Smooth muscle cell (in vitro differentiated cells): ENCODE measurements at regions not wholly inside any gene's neighbourhood (a gene's known extent, or its start where the extent isn't known, plus 50 kb on each side); places are given as distances from the start of the nearest gene placed in this dataset.

ENCODE experiments used
- DNase-seq: peaks from one replicate; lab custom pipeline; 2025; ENCODE audit not compliant: unreplicated experiment; lab: John Stamatoyannopoulos, UW
- H2AFZ ChIP-seq: fragments of 200-600 bp; sonication (generic); 2 replicates; pipeline ENCODE4 v1.6.0; 2016; ENCODE audit warnings: antibody characterized with exemption, low read depth, mild to moderate bottlenecking
- H3F3A ChIP-seq: fragments of 200-600 bp; sonication (generic); 2 replicates; pipeline ENCODE4 v1.6.0; 2017; ENCODE audit warnings: antibody characterized with exemption, low read depth
- H3K27ac ChIP-seq: fragments of 200-600 bp; sonication (generic); 2 replicates; pipeline ENCODE4 v1.5.1; 2016; ENCODE audit warnings: low read depth, mild to moderate bottlenecking
- H3K27me3 ChIP-seq: fragments of 200-600 bp; sonication (generic); 2 replicates; pipeline ENCODE4 v1.6.1; 2016; ENCODE audit warnings: low read depth, mild to moderate bottlenecking
- H3K36me3 ChIP-seq: fragments of 200-600 bp; sonication (generic); 2 replicates; pipeline ENCODE4 v1.5.1; 2016; ENCODE audit warnings: low read depth
- H3K4me1 ChIP-seq: fragments of 200-600 bp; sonication (generic); 2 replicates; pipeline ENCODE4 v1.5.1; 2016; ENCODE audit warnings: low read depth
- H3K4me2 ChIP-seq: fragments of 200-600 bp; sonication (generic); 2 replicates; pipeline ENCODE4 v1.6.0; 2016; ENCODE audit warnings: mild to moderate bottlenecking
- H3K4me3 ChIP-seq: fragments of 200-600 bp; sonication (generic); 2 replicates; pipeline ENCODE4 v1.5.1; 2016; ENCODE audit warnings: mild to moderate bottlenecking
- H3K79me2 ChIP-seq: fragments of 200-600 bp; sonication (generic); 2 replicates; pipeline ENCODE4 v1.6.0; 2016; ENCODE audit warnings: low read depth, mild to moderate bottlenecking
- H3K9ac ChIP-seq: fragments of 200-600 bp; sonication (generic); 2 replicates; pipeline ENCODE4 v1.6.0; 2016; ENCODE audit warnings: low read depth
- H3K9me3 ChIP-seq: fragments of 200-600 bp; sonication (generic); replicated peaks from 2 replicates; pipeline ENCODE4 v1.5.1; 2016; ENCODE audit warnings: low read depth
- H4K20me1 ChIP-seq: fragments of 200-600 bp; sonication (generic); 2 replicates; pipeline ENCODE4 v1.6.0; 2016; ENCODE audit warnings: low read depth
- WGBS: methylation state at CpG from one replicate; pipeline ENCODE4 v1.1.7; 2016; ENCODE audit warnings: low lambda C conversion rate; 5-methylcytosine and 5-hydroxymethylcytosine counted together
- TF ChIP-seq, protein P1 (sequence below): fragments of 200-600 bp; sonication (generic); IDR thresholded peaks from 2 replicates; pipeline ENCODE4 v1.5.1; 2017; ENCODE audit warnings: borderline replicate concordance, mild to moderate bottlenecking, antibody characterized with exemption; ENCODE audit not compliant: insufficient read depth, poor library complexity, severe bottlenecking

DNA sequence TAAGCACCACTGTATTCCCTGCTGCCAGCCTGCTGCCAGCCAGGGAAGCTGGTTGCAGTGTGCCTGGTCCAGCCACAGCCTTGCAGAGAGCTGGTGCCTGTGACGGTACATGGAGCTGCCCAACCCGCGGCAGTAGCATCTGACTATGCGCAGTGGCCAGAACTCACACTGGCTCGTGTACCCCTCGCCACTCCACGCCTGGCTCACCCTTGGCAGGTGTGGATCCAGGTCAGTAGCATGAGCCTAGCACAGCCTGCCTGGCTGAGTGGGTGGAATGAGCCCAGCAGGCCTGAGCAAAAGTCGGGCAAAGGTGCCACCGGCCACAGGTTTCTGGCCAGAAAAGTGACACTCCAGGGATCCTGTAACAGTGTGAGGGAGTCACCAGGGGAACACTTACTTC lies 361.7 kb upstream of the MAP3K7 start:
- Histone ChIP-seq H3F3A (no peaks in the 10 kb centered on the region), H3K36me3 (no peaks in the 10 kb centered on the region), H3K9me3 (no peaks in the 10 kb centered on the region), H3K4me2 (no peak overlapping the region), H3K4me1 (no peaks in the 10 kb centered on the region), H3K79me2 (no peaks in the 10 kb centered on the region), H3K4me3 (no peak overlapping the region), H3K9ac (no peak overlapping the region), H3K27ac (no peak overlapping the region), H2AFZ (no peak overlapping the region), H3K27me3 (no peaks in the 10 kb centered on the region), H4K20me1 (no peaks in the 10 kb centered on the region)
- no peak for DNase-seq
- TF ChIP-seq, protein P1, sequence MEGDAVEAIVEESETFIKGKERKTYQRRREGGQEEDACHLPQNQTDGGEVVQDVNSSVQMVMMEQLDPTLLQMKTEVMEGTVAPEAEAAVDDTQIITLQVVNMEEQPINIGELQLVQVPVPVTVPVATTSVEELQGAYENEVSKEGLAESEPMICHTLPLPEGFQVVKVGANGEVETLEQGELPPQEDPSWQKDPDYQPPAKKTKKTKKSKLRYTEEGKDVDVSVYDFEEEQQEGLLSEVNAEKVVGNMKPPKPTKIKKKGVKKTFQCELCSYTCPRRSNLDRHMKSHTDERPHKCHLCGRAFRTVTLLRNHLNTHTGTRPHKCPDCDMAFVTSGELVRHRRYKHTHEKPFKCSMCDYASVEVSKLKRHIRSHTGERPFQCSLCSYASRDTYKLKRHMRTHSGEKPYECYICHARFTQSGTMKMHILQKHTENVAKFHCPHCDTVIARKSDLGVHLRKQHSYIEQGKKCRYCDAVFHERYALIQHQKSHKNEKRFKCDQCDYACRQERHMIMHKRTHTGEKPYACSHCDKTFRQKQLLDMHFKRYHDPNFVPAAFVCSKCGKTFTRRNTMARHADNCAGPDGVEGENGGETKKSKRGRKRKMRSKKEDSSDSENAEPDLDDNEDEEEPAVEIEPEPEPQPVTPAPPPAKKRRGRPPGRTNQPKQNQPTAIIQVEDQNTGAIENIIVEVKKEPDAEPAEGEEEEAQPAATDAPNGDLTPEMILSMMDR: no peak
- WGBS: 91% methylated on average over 9 of the region's 9 CpGs

- Histone ChIP-seq H2AFZ (no peak overlapping the region), H4K20me1 (no peaks in the 10 kb centered on the region), H3K4me3 (no peak overlapping the region), H3F3A (no peaks in the 10 kb centered on the region), H3K36me3 (no peaks in the 10 kb centered on the region), H3K4me2 (no peak overlapping the region), H3K27me3 (no peaks in the 10 kb centered on the region), H3K4me1 (no peaks in the 10 kb centered on the region), H3K9me3 (no peaks in the 10 kb centered on the region), H3K9ac (no peak overlapping the region), H3K79me2 (no peaks in the 10 kb centered on the region), H3K27ac (no peak overlapping the region)
- no peak for DNase-seq
- 97% methylated on average over 24 of the region's 29 CpGs for WGBS
- TF ChIP-seq, protein P1: no peak
These were observed 360.6 kb upstream of the MAP3K7 start for GRCh38 chr6:90947184-90948064.

DNA sequence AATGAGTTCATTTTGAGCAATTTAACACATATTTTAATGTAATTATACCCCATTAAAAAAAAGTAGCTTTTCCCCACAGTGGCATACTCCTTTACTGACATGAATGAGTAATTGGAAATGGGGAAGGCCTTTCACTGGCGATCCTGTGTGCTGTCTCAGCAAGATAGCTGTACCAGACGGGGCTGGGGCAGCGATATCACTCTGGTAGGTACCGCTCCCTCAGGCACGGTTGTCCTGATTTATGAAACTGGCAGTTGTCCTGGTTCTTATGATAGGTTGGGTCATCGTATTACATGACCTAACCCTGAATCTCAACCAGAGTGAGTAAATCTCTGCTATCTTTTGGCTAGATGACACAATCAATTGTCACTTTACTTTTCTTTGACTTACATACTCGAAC lies 355.0 kb upstream of the MAP3K7 start:
- Histone ChIP-seq H3K4me1 (no peaks in the 10 kb centered on the region), H3K27me3 (no peaks in the 10 kb centered on the region), H3K9ac (no peak overlapping the region), H4K20me1 (no peaks in the 10 kb centered on the region), H3K9me3 (no peaks in the 10 kb centered on the region), H3F3A (no peaks in the 10 kb centered on the region), H2AFZ (peak overlapping the region; percentile 71), H3K79me2 (no peaks in the 10 kb centered on the region), H3K36me3 (no peaks in the 10 kb centered on the region), H3K4me3 (no peak overlapping the region), H3K4me2 (no peak overlapping the region), H3K27ac (no peak overlapping the region)
- TF ChIP-seq, protein P1: no peak
- WGBS: 79% methylated on average over 7 of the region's 7 CpGs
- no peak for DNase-seq

GRCh38 chr6:90940812-90941481 lies 354.1 kb upstream of the MAP3K7 start:
- Histone ChIP-seq H3K27me3 (no peaks in the 10 kb centered on the region), H4K20me1 (no peaks in the 10 kb centered on the region), H3K27ac (no peak overlapping the region), H3K36me3 (no peaks in the 10 kb centered on the region), H2AFZ (peak overlapping the region; percentile 71), H3K4me2 (peak overlapping the region; percentile 69), H3K9me3 (no peaks in the 10 kb centered on the region), H3K4me1 (no peaks in the 10 kb centered on the region), H3K79me2 (no peaks in the 10 kb centered on the region), H3K4me3 (no peak overlapping the region), H3F3A (no peaks in the 10 kb centered on the region), H3K9ac (no peak overlapping the region)
- TF ChIP-seq, protein P1: peak; percentile 56
- 29% methylated on average over 5 of the region's 5 CpGs for WGBS
- no peak for DNase-seq
